ENCODE measurements at regions not wholly inside any gene's neighbourhood (a gene's known extent, or its start where the extent isn't known, plus 50 kb on each side); places are given as distances from the start of the nearest gene placed in this dataset.

GRCh38 chr12:18794000-18794399, 56.1 kb downstream of the CAPZA3 start:
- no peaks in the 10 kb centered on the region for H3K36me3 Mint-ChIP-seq (ENCODE audit: low read depth)
- H3K27me3 Mint-ChIP-seq (ENCODE audit: low read depth), result no peaks in the 10 kb centered on the region
- H3K9me3 Mint-ChIP-seq, result peaks cover 1% of the 10 kb centered on the region
- no peak overlapping the region for H3K4me3 Mint-ChIP-seq
- no peak overlapping the region for H3K27ac Mint-ChIP-seq
- H3K4me1 Mint-ChIP-seq (ENCODE audit: low read depth), result no peaks in the 10 kb centered on the region
- CTCF ChIA-PET, result no interaction called here
- intact Hi-C loops (cut with micrococcal nuclease), result no loop called here
- DNase-seq, result no peak

DNA sequence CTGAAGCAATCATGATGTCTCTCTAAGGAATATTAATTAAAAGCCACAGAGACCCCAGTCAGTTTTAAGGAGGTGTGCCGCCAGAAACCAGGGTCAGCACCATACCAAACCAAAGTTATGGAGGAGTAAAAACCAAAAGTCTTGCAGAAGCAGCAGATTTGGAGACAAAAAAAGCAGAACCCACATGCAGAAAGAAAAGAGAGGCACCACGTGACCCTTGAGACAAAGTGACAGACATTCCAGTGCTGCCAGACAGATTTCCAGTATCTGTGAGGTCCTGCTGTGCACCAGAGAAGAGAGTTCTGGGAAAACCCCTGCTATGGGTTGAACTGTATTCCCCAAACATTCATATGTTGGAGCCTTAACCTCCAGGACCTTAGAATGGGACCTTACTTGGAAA, 59.7 kb downstream of the CAPZA3 start:
- H3K4me3 Mint-ChIP-seq, result no peak overlapping the region
- H3K36me3 Mint-ChIP-seq (ENCODE audit: low read depth), result no peaks in the 10 kb centered on the region
- DNase-seq, result no peak
- CTCF ChIA-PET, result no interaction called here
- H3K9me3 Mint-ChIP-seq, result no peaks in the 10 kb centered on the region
- no peak overlapping the region for H3K27ac Mint-ChIP-seq
- H3K4me1 Mint-ChIP-seq (ENCODE audit: low read depth), result no peaks in the 10 kb centered on the region
- H3K27me3 Mint-ChIP-seq (ENCODE audit: low read depth), result no peaks in the 10 kb centered on the region
- intact Hi-C loops (cut with micrococcal nuclease), result no loop called here

DNA sequence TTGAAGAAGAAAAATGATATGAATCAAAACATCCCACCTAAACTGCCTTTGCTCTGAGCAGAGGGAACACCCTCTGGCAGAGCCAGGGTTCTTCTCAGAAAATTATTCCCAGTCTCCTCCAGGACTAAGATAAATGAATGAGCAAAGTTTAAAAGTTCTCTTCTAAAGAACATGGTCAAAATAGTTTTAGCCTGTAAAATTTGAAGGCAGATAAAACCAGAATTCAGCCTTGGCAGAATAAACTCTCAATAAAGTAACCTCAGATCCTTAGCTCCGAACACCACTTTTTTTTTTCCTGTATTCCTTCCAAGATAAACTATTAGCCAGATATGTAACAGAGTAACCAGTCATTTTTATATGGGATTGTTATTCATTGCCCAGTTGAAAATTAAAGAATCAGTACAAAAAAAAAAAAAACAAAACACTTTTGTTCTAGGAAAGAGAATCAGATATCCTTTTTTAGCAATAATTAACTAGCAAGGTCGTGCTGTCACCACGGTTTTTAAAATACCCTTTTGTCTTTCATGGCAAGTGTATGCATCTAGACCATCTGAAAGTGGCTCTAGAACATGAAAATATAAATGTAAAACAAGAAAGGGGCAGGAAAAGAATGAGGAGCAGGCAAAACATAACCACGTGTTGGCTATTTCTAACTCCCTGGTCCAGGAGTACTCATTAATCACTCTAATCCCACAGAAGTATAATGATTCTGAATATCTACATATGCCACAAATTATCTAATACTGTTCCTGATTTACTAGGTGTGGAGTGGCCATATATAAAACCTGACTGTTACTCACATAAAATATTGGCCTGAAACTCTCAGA, 60.8 kb downstream of the CAPZA3 start:
- no peak for DNase-seq
- CTCF ChIA-PET, result no interaction called here
- H3K4me3 Mint-ChIP-seq, result no peak overlapping the region
- no peak overlapping the region for H3K27ac Mint-ChIP-seq
- no peaks in the 10 kb centered on the region for H3K36me3 Mint-ChIP-seq (ENCODE audit: low read depth)
- no peaks in the 10 kb centered on the region for H3K9me3 Mint-ChIP-seq
- H3K27me3 Mint-ChIP-seq (ENCODE audit: low read depth), result no peaks in the 10 kb centered on the region
- intact Hi-C loops (cut with micrococcal nuclease), result no loop called here
- H3K4me1 Mint-ChIP-seq (ENCODE audit: low read depth), result no peaks in the 10 kb centered on the region

DNA sequence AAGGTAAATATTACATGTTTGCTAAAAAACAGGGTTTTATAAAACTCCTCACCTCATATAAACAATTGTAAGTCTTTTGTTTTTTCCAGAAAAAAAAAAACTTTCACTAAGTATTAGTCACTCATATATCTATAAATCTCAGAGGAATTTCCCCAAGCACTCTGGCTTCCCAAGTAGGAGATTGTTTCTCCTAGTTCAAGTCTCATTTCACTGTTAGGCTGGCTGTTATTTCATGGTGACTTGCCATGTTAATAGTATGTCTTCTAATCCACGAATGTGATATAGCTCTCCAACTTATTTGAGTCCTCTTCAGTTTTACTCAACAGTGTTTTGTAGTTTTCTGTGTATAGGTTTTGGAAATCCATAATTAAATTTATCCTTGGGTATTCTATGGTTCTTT, 61.6 kb downstream of the CAPZA3 start:
- Mint-ChIP-seq H3K36me3 (ENCODE audit: low read depth) (no peaks in the 10 kb centered on the region), H3K4me1 (ENCODE audit: low read depth) (no peaks in the 10 kb centered on the region), H3K27ac (no peak overlapping the region), H3K9me3 (no peaks in the 10 kb centered on the region), H3K27me3 (ENCODE audit: low read depth) (no peaks in the 10 kb centered on the region), H3K4me3 (no peak overlapping the region)
- intact Hi-C loops (cut with micrococcal nuclease), result no loop called here
- no peak for DNase-seq
- CTCF ChIA-PET, result no interaction called here

GRCh38 chr12:18805516-18806248, 67.8 kb downstream of the CAPZA3 start:
- no peaks in the 10 kb centered on the region for H3K9me3 Mint-ChIP-seq
- no peaks in the 10 kb centered on the region for H3K27me3 Mint-ChIP-seq (ENCODE audit: low read depth)
- no peaks in the 10 kb centered on the region for H3K36me3 Mint-ChIP-seq (ENCODE audit: low read depth)
- CTCF ChIA-PET, result no interaction called here
- no peak overlapping the region for H3K27ac Mint-ChIP-seq
- no peak for DNase-seq
- intact Hi-C loops (cut with micrococcal nuclease), result no loop called here
- no peak overlapping the region for H3K4me3 Mint-ChIP-seq
- no peaks in the 10 kb centered on the region for H3K4me1 Mint-ChIP-seq (ENCODE audit: low read depth)

GRCh38 chr12:18807714-18808113, 69.8 kb downstream of the CAPZA3 start:
- Mint-ChIP-seq H3K27ac (no peak overlapping the region), H3K36me3 (ENCODE audit: low read depth) (no peaks in the 10 kb centered on the region), H3K9me3 (no peaks in the 10 kb centered on the region), H3K4me3 (no peak overlapping the region), H3K27me3 (ENCODE audit: low read depth) (no peaks in the 10 kb centered on the region), H3K4me1 (ENCODE audit: low read depth) (no peaks in the 10 kb centered on the region)
- CTCF ChIA-PET, result no interaction called here
- intact Hi-C loops (cut with micrococcal nuclease), result no loop called here
- DNase-seq, result no peak

- DNase-seq, result no peak
- intact Hi-C loops (cut with micrococcal nuclease), result no loop called here
- Mint-ChIP-seq H3K27ac (no peak overlapping the region), H3K4me1 (ENCODE audit: low read depth) (no peaks in the 10 kb centered on the region), H3K27me3 (ENCODE audit: low read depth) (no peaks in the 10 kb centered on the region), H3K36me3 (ENCODE audit: low read depth) (no peaks in the 10 kb centered on the region), H3K4me3 (no peak overlapping the region), H3K9me3 (no peaks in the 10 kb centered on the region)
- CTCF ChIA-PET, result no interaction called here
Measured at GRCh38 chr12:18808221-18808620, 70.3 kb downstream of the CAPZA3 start.

DNA sequence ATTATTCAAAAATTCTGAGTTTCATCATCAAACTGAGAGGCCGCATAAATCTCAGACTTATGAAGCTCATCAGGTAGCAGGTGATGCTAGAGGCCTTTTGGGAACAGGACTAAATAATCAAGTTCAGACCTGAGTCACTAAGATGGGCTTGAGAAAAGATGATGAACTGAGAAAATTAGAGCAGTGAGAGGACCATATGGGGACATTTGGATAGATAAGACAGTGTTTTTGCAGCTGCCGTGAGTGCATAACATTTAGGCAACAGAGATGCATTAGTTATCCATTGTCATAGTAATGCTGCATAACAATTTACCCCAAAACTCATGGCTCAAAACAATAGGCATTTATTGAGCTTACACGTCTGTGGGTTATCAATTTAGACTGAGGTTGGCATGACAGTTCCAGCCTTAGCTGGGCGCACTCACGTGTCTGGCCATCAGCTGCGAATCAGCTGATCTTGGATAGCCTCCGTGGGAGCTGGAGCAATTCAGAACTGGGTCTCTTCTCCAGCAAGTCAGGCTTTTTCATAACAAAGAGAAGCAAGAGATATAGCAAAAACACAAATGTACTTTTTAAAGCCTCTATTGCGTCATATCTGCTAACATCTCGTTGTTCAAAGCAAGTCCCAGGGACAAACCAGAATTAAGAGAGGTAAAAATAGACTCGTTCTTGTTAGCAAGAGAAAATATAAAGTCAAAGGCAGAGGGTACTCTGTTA, 72.8 kb downstream of the CAPZA3 start:
- no peaks in the 10 kb centered on the region for H3K27me3 Mint-ChIP-seq (ENCODE audit: low read depth)
- CTCF ChIA-PET, result no interaction called here
- H3K4me1 Mint-ChIP-seq (ENCODE audit: low read depth), result no peaks in the 10 kb centered on the region
- H3K9me3 Mint-ChIP-seq, result no peaks in the 10 kb centered on the region
- H3K27ac Mint-ChIP-seq, result no peak overlapping the region
- H3K36me3 Mint-ChIP-seq (ENCODE audit: low read depth), result no peaks in the 10 kb centered on the region
- H3K4me3 Mint-ChIP-seq, result no peak overlapping the region
- intact Hi-C loops (cut with micrococcal nuclease), result no loop called here
- no peak for DNase-seq

- intact Hi-C loops (cut with micrococcal nuclease), result no loop called here
- Mint-ChIP-seq H3K27ac (no peak overlapping the region), H3K36me3 (ENCODE audit: low read depth) (no peaks in the 10 kb centered on the region), H3K9me3 (no peaks in the 10 kb centered on the region), H3K27me3 (ENCODE audit: low read depth) (no peaks in the 10 kb centered on the region), H3K4me3 (no peak overlapping the region), H3K4me1 (ENCODE audit: low read depth) (no peaks in the 10 kb centered on the region)
- CTCF ChIA-PET, result no interaction called here
- DNase-seq, result no peak
Measured at GRCh38 chr12:18811273-18811672, 73.4 kb downstream of the CAPZA3 start.

- Mint-ChIP-seq H3K4me3 (no peak overlapping the region), H3K27me3 (ENCODE audit: low read depth) (no peaks in the 10 kb centered on the region), H3K27ac (no peak overlapping the region), H3K36me3 (ENCODE audit: low read depth) (no peaks in the 10 kb centered on the region), H3K4me1 (ENCODE audit: low read depth) (no peaks in the 10 kb centered on the region), H3K9me3 (no peaks in the 10 kb centered on the region)
- DNase-seq, result no peak
- intact Hi-C loops (cut with micrococcal nuclease), result no loop called here
- CTCF ChIA-PET, result no interaction called here
Measured at GRCh38 chr12:18813753-18814152, 75.8 kb downstream of the CAPZA3 start.

DNA sequence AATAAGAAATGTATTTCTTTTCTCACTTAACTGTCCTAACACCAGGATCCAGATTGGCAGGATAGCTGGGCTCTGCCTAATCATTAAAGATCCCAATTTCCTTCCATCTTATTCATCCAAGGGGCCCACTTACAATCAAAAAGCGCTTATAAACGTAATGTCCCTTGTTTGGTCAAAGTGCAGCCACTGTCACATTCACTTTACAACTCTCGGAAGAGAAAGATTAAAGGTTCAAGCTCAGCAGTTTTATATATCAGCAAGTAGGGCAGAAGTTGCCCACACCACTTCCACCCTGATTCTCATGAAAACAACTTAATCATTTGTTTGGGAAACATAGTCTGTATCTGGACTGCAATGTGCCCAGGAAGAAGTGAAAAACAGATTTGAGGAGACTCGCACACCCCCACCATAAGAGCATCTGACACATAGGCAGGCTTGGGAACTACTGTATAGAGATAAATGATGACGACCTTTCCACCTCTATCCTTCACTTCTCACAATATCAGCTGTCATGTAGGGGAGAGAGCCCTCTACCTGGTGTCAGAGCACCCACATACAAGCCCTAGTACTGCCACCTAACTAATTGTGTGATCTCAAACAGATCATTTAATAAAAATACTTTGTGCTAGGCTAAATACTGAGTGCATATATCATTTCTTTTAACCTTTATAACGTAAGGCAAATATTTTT, 80.8 kb downstream of the CAPZA3 start:
- H3K9me3 Mint-ChIP-seq, result peaks cover 1% of the 10 kb centered on the region
- no peak for DNase-seq
- CTCF ChIA-PET, result no interaction called here

DNA sequence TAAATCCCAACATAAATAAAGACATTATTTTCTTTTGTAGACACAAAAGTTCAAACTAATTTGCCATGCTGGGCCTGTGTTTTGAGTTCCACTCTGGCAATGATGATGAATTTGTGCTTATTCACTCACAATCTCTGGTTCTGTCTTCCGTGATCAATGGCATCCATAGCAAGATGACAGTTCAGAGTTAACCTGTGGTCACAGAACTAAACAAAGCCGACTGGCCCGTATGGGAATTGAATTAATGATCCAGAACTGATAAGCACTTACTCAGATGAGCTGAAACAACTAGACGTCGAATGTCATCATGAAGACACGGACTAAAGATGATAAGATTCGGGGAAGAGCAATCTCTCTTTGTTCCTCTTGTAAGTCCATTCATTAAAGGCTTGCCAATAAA, 81.6 kb downstream of the CAPZA3 start:
- H3K4me1 Mint-ChIP-seq (ENCODE audit: low read depth), result no peaks in the 10 kb centered on the region
- no peaks in the 10 kb centered on the region for H3K27me3 Mint-ChIP-seq (ENCODE audit: low read depth)
- no peaks in the 10 kb centered on the region for H3K36me3 Mint-ChIP-seq (ENCODE audit: low read depth)
- CTCF ChIA-PET, result no interaction called here
- peaks cover 1% of the 10 kb centered on the region for H3K9me3 Mint-ChIP-seq
- no peak overlapping the region for H3K27ac Mint-ChIP-seq
- intact Hi-C loops (cut with micrococcal nuclease), result no loop called here
- no peak for DNase-seq
- no peak overlapping the region for H3K4me3 Mint-ChIP-seq

More for the DNA sequence above, 80.8 kb downstream of the CAPZA3 start:
- intact Hi-C loops (cut with micrococcal nuclease), result no loop called here
- no peaks in the 10 kb centered on the region for H3K4me1 Mint-ChIP-seq (ENCODE audit: low read depth)
- H3K27ac Mint-ChIP-seq, result no peak overlapping the region
- no peaks in the 10 kb centered on the region for H3K36me3 Mint-ChIP-seq (ENCODE audit: low read depth)
- H3K4me3 Mint-ChIP-seq, result no peak overlapping the region
- no peaks in the 10 kb centered on the region for H3K27me3 Mint-ChIP-seq (ENCODE audit: low read depth)
